IMR-90 (cell line): ENCODE measurements at regions not wholly inside any gene's neighbourhood (a gene's known extent, or its start where the extent isn't known, plus 50 kb on each side); places are given as distances from the start of the nearest gene placed in this dataset.

Experiments
- ATAC-seq: fragments of 200-7000 bp; cut with Tn5 transposase; 2 replicates; pipeline ENCODE4 v1.9.1; 2020; ENCODE audit warnings: low read depth, mild to moderate bottlenecking, moderate library complexity
- BruUV-seq: library from RNA; stranded (reverse); fragments of 400-500 nt; replicated peaks from 2 replicates; lab custom pipeline; 2021; lab: Mats Ljungman, UMichigan
- CTCF ChIA-PET: fragments of 300-600 bp; formaldehyde crosslinking; extraction: SDS; loops from one replicate; lab custom pipeline; 2021; ENCODE audit warnings: antibody characterized with exemption; lab: Yijun Ruan, JAX
- POLR2A ChIA-PET: fragments of 300-600 bp; sonication (Branson Sonifier 250); formaldehyde crosslinking; loops from one replicate; lab custom pipeline; 2022; ENCODE audit warnings: antibody characterized with exemption; ENCODE audit not compliant: unreplicated experiment; lab: Charles Lee
- DNase-seq: peaks from one replicate; pipeline ENCODE4 v3.0.0; 2013
- H2AFZ ChIP-seq: replicated peaks from 2 replicates; pipeline ENCODE3; 2013; ENCODE audit warnings: low read length, mild to moderate bottlenecking; ENCODE audit not compliant: poor library complexity
- H2AK5ac ChIP-seq: 2 replicates; pipeline ENCODE4 v1.6.1; 2013; ENCODE audit warnings: low read depth, low read length, inconsistent platforms
- H2AK9ac ChIP-seq: replicated peaks from 2 replicates; pipeline ENCODE3; 2013; ENCODE audit warnings: mild to moderate bottlenecking, low read depth, low read length, moderate library complexity; ENCODE audit not compliant: poor library complexity
- H2BK120ac ChIP-seq: 2 replicates; pipeline ENCODE4 v1.6.1; 2013; ENCODE audit warnings: low read depth, low read length, inconsistent platforms
- H2BK15ac ChIP-seq: 3 replicates; pipeline ENCODE4 v1.6.1; 2013; ENCODE audit warnings: low read depth, low read length, inconsistent platforms
- H2BK20ac ChIP-seq: 2 replicates; pipeline ENCODE4 v1.6.1; 2013; ENCODE audit warnings: low read depth, mild to moderate bottlenecking, inconsistent platforms, low read length, moderate library complexity
- H2BK5ac ChIP-seq: 2 replicates; pipeline ENCODE4 v1.6.1; 2013; ENCODE audit warnings: mild to moderate bottlenecking, low read depth, low read length, inconsistent platforms; ENCODE audit not compliant: poor library complexity, severe bottlenecking
- H3K14ac ChIP-seq: replicated peaks from 2 replicates; pipeline ENCODE4 v1.6.1; 2013; ENCODE audit warnings: low read depth, low read length, inconsistent platforms
- H3K18ac ChIP-seq: 2 replicates; pipeline ENCODE4 v1.6.1; 2013; ENCODE audit warnings: low read depth, low read length, control low read depth
- H3K23ac ChIP-seq: 2 replicates; pipeline ENCODE4 v1.6.1; 2013; ENCODE audit warnings: low read depth, low read length, inconsistent platforms
- H3K27ac ChIP-seq: 2 replicates; pipeline ENCODE4 v1.5.1; 2013; ENCODE audit warnings: mild to moderate bottlenecking, control low read depth, low read length; ENCODE audit not compliant: insufficient read depth
- H3K27me3 ChIP-seq: 2 replicates; pipeline ENCODE4 v1.6.1; 2013; ENCODE audit warnings: low read length; ENCODE audit not compliant: control insufficient read depth, insufficient read depth
- H3K36me3 ChIP-seq: 2 replicates; pipeline ENCODE4 v1.6.1; 2013; ENCODE audit warnings: low read length, mixed read lengths; ENCODE audit not compliant: control insufficient read depth, insufficient read depth
- H3K4ac ChIP-seq: 2 replicates; pipeline ENCODE4 v1.6.1; 2013; ENCODE audit warnings: low read depth, low read length, inconsistent platforms
- H3K4me1 ChIP-seq: 2 replicates; pipeline ENCODE4 v1.6.1; 2013; ENCODE audit warnings: low read length, mixed read lengths; ENCODE audit not compliant: control insufficient read depth, insufficient read depth
- H3K4me2 ChIP-seq: 2 replicates; pipeline ENCODE4 v1.6.1; 2013; ENCODE audit warnings: low read depth, mild to moderate bottlenecking, control low read depth, low read length, moderate library complexity
- H3K4me3 ChIP-seq: 2 replicates; pipeline ENCODE4 v1.5.1; 2013; ENCODE audit warnings: low read depth, mild to moderate bottlenecking, control low read depth, low read length, moderate library complexity; ENCODE audit not compliant: insufficient read depth
- H3K56ac ChIP-seq: 2 replicates; pipeline ENCODE4 v1.6.1; 2013; ENCODE audit warnings: low read length, inconsistent platforms; ENCODE audit not compliant: insufficient read depth; ENCODE audit errors: extremely low read depth
- H3K79me1 ChIP-seq, 2 experiments: 2 replicates each; pipeline ENCODE4 v1.6.1; 2013; ENCODE audit warnings: low read length in 2 of 2, inconsistent platforms in 1 of 2, low read depth in 1 of 2
- H3K9ac ChIP-seq: 2 replicates; pipeline ENCODE4 v1.6.1; 2013; ENCODE audit warnings: low read depth, low read length, control low read depth
- H3K9me1 ChIP-seq: 2 replicates; pipeline ENCODE4 v1.6.1; 2013; ENCODE audit warnings: low read length, inconsistent platforms; ENCODE audit not compliant: insufficient read depth
- H3K9me3 ChIP-seq: 2 replicates; pipeline ENCODE4 v1.6.1; 2013; ENCODE audit warnings: low read length; ENCODE audit not compliant: control insufficient read depth, insufficient read depth
- H4K20me1 ChIP-seq: 2 replicates; pipeline ENCODE4 v1.6.1; 2013; ENCODE audit warnings: low read length, inconsistent platforms; ENCODE audit not compliant: insufficient read depth
- H4K5ac ChIP-seq: 2 replicates; pipeline ENCODE4 v1.6.1; 2013; ENCODE audit warnings: mild to moderate bottlenecking, low read depth, low read length, control low read depth
- H4K8ac ChIP-seq, 2 experiments: 2 replicates each; pipeline ENCODE4 v1.6.1; 2013; ENCODE audit warnings: low read depth in 2 of 2, low read length in 2 of 2, control low read depth in 1 of 2, inconsistent platforms in 1 of 2
- H4K91ac ChIP-seq: 2 replicates; pipeline ENCODE4 v1.6.1; 2013; ENCODE audit warnings: low read depth, low read length, inconsistent platforms; ENCODE audit not compliant: insufficient read depth
- BHLHE40 ChIP-seq: fragments of 150-350 bp; IDR thresholded peaks from 2 replicates; pipeline ENCODE4 v1.6.1; 2016; ENCODE audit warnings: mild to moderate bottlenecking, low read depth, low read length
- CHD1 ChIP-seq: IDR thresholded peaks from 2 replicates; pipeline ENCODE4 v1.6.1; 2012; ENCODE audit warnings: low read depth, low read length, improper control_type of control experiment
- NFE2L2 ChIP-seq: fragments of 150-350 bp; IDR thresholded peaks from 2 replicates; pipeline ENCODE4 v1.6.1; 2016; ENCODE audit warnings: low read depth, mild to moderate bottlenecking, low read length
- RAD21 ChIP-seq: IDR thresholded peaks from 2 replicates; pipeline ENCODE4 v1.6.1; 2012; ENCODE audit warnings: low read length, improper control_type of control experiment
- RCOR1 ChIP-seq: IDR thresholded peaks from 2 replicates; pipeline ENCODE4 v1.6.1; 2012; ENCODE audit warnings: mild to moderate bottlenecking, low read length, improper control_type of control experiment; ENCODE audit not compliant: insufficient replicate concordance
- RFX5 ChIP-seq: IDR thresholded peaks from 2 replicates; pipeline ENCODE4 v1.8.0; 2012; ENCODE audit warnings: low read depth, mild to moderate bottlenecking, low read length, moderate library complexity
- SMC3 ChIP-seq: fragments of 150-350 bp; IDR thresholded peaks from 2 replicates; pipeline ENCODE4 v1.6.1; 2016; ENCODE audit warnings: low read depth, mild to moderate bottlenecking, antibody characterized with exemption, low read length, moderate library complexity
- WGBS, 2 experiments: methylation state at CpG; one replicate each; pipeline versions ENCODE4 v1.1.5 to v1.1.7; 2013; ENCODE audit warnings: missing lambda C conversion rate in 2 of 2; ENCODE audit not compliant: insufficient read length in 1 of 2; ENCODE audit errors: extremely low coverage in 2 of 2; 5-methylcytosine and 5-hydroxymethylcytosine counted together
- dilution Hi-C: fragments of 300-500 bp; cut with HindIII; formaldehyde crosslinking; loops from one replicate; pipeline ENCODE4 v1.14.3; 2018; ENCODE audit warnings: low sequenced_read_pairs; ENCODE audit not compliant: unreplicated experiment
- in situ Hi-C: fragments of 300-500 bp; cut with MboI; formaldehyde crosslinking; loops from 3 replicates; pipeline ENCODE4 v1.14.3; 2019; ENCODE audit warnings: low sequenced_read_pairs, inconsistent platforms, mixed read lengths
- intact Hi-C: fragments of 100-400 bp; cut with micrococcal nuclease; formaldehyde crosslinking; loops from 2 replicates; pipeline ENCODE4 v1.10.0; 2022

DNA sequence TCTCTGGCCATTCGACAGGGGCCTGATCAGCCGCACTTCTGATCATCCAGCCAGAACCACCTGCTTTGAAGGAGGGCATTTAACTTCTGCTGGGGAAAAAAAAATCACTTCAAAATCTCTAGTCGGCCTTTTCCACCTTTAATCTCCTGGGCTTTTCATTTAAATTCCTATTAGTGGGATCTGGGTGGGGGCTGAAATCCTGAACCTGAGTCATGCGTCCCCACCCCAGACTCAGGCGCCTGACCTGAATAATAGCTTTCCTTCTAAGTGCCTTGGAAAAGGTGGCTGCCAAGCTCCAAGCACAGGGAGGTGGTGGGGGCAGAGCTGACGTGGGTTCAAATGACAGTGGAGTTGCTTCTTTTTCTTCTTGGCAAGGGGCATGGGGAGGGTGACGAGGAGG, 246.0 kb upstream of the EXOC2 start:
- Histone ChIP-seq H3K27ac (no peak overlapping the region), H2BK20ac (no peak overlapping the region), H3K4me2 (no peak overlapping the region), H3K36me3 (no peaks in the 10 kb centered on the region), H3K14ac (no peak overlapping the region), H3K4me1 (no peaks in the 10 kb centered on the region), H4K5ac (no peak overlapping the region), H3K56ac (no peak overlapping the region), H3K18ac (no peak overlapping the region), H2AFZ (no peak overlapping the region), H3K79me1 (no peaks in the 10 kb centered on the region), H3K9ac (no peak overlapping the region), H2BK120ac (no peak overlapping the region), H3K9me3 (no peaks in the 10 kb centered on the region), H3K27me3 (peaks cover 29% of the 10 kb centered on the region), H3K9me1 (no peaks in the 10 kb centered on the region), H3K23ac (no peak overlapping the region), H4K91ac (no peak overlapping the region), H2BK15ac (no peak overlapping the region), H3K4me3 (no peak overlapping the region), H2AK5ac (no peak overlapping the region), H4K8ac (no peak overlapping the region), H2BK5ac (no peak overlapping the region), H4K20me1 (no peaks in the 10 kb centered on the region), H3K4ac (no peak overlapping the region), H2AK9ac (no peak overlapping the region)
- intact Hi-C loops, result loop anchor here (10.0 kb wide), 1 partner anchor 206 kb away; no protein-coding TSS in a partner anchor
- in situ Hi-C loops, result no loop called here
- TF ChIP-seq SMC3, result no peak
- TF ChIP-seq CHD1, result no peak
- TF ChIP-seq RFX5, result no peak
- TF ChIP-seq RCOR1, result no peak
- no peak for TF ChIP-seq BHLHE40
- TF ChIP-seq NFE2L2, result no peak
- no peak for TF ChIP-seq RAD21
- ChIA-PET POLR2A (no interaction called here), CTCF (no interaction called here)
- DNase-seq, result no peak
- BruUV-seq, result no TSS peak
- no CpG with 5 or more reads among the region's 7 CpGs for WGBS, 2 experiments
- dilution Hi-C loops, result no loop called here
- ATAC-seq, result no peak
